ENCODE measurements at regions not wholly inside any gene's neighbourhood (a gene's known extent, or its start where the extent isn't known, plus 50 kb on each side); places are given as distances from the start of the nearest gene placed in this dataset.
"Not testable (repeated sequence)": the region's sequence is repeated elsewhere in the genome, so short reads cannot be mapped to it uniquely, and the experiment has no call there.

GRCh38 chr12:60594035-60594711 is 998.3 kb downstream of the SLC16A7 start:
- no peaks in the 10 kb centered on the region for H3K4me1 Mint-ChIP-seq
- no peak overlapping the region for H3K27ac Mint-ChIP-seq
- no peaks in the 10 kb centered on the region for H3K27me3 Mint-ChIP-seq (ENCODE audit: low read depth)
- H3K36me3 Mint-ChIP-seq (ENCODE audit: low read depth) = no peaks in the 10 kb centered on the region
- no peak for TF ChIP-seq CTCF (IDR thresholded peaks at IDR 0.05; ENCODE audit: unreplicated experiment in 3 of 3)
- no peak overlapping the region for H3K4me3 Mint-ChIP-seq
- no peaks in the 10 kb centered on the region for H3K9me3 Mint-ChIP-seq

- H3K9me3 Mint-ChIP-seq = peaks cover 17% of the 10 kb centered on the region
- H3K27ac Mint-ChIP-seq = no peak overlapping the region
- H3K4me1 Mint-ChIP-seq = no peaks in the 10 kb centered on the region
- no peaks in the 10 kb centered on the region for H3K27me3 Mint-ChIP-seq (ENCODE audit: low read depth)
- no peaks in the 10 kb centered on the region for H3K36me3 Mint-ChIP-seq (ENCODE audit: low read depth)
- TF ChIP-seq CTCF (IDR thresholded peaks at IDR 0.05; ENCODE audit: unreplicated experiment in 3 of 3) = no peak
- H3K4me3 Mint-ChIP-seq = no peak overlapping the region
Measured at GRCh38 chr12:60602601-60603000, 1006.8 kb downstream of the SLC16A7 start.

- H3K4me1 Mint-ChIP-seq; H3K27me3 Mint-ChIP-seq (ENCODE audit: low read depth); H3K36me3 Mint-ChIP-seq (ENCODE audit: low read depth); H3K27ac Mint-ChIP-seq; H3K4me3 Mint-ChIP-seq: not testable (repeated sequence)
- H3K9me3 Mint-ChIP-seq = peaks cover 17% of the 10 kb centered on the region
Measured at GRCh38 chr12:60603475-60603874, 1007.6 kb downstream of the SLC16A7 start.

GRCh38 chr12:60616400-60616799 is 1020.6 kb downstream of the SLC16A7 start:
- H3K9me3 Mint-ChIP-seq = peaks cover 13% of the 10 kb centered on the region
- no peak for TF ChIP-seq CTCF (IDR thresholded peaks at IDR 0.05; ENCODE audit: unreplicated experiment in 3 of 3)
- no peaks in the 10 kb centered on the region for H3K36me3 Mint-ChIP-seq (ENCODE audit: low read depth)

GRCh38 chr12:60630796-60631195 is 1035.0 kb downstream of the SLC16A7 start:
- Mint-ChIP-seq H3K27me3 (ENCODE audit: low read depth) (no peaks in the 10 kb centered on the region), H3K36me3 (ENCODE audit: low read depth) (no peaks in the 10 kb centered on the region), H3K4me3 (no peak overlapping the region), H3K9me3 (no peaks in the 10 kb centered on the region), H3K4me1 (no peaks in the 10 kb centered on the region), H3K27ac (no peak overlapping the region)
- no peak for TF ChIP-seq CTCF (IDR thresholded peaks at IDR 0.05; ENCODE audit: unreplicated experiment in 3 of 3)

More at GRCh38 chr12:60616400-60616799, 1020.6 kb downstream of the SLC16A7 start:
- no peak overlapping the region for H3K4me3 Mint-ChIP-seq
- H3K27me3 Mint-ChIP-seq (ENCODE audit: low read depth) = no peaks in the 10 kb centered on the region
- no peak overlapping the region for H3K27ac Mint-ChIP-seq
- no peaks in the 10 kb centered on the region for H3K4me1 Mint-ChIP-seq

GRCh38 chr12:60644076-60644475 is 1048.2 kb downstream of the SLC16A7 start:
- no peak overlapping the region for H3K27ac Mint-ChIP-seq
- peaks cover 33% of the 10 kb centered on the region for H3K9me3 Mint-ChIP-seq
- H3K4me1 Mint-ChIP-seq = no peaks in the 10 kb centered on the region
- no peaks in the 10 kb centered on the region for H3K27me3 Mint-ChIP-seq (ENCODE audit: low read depth)
- TF ChIP-seq CTCF (IDR thresholded peaks at IDR 0.05; ENCODE audit: unreplicated experiment in 3 of 3) = no peak
- H3K36me3 Mint-ChIP-seq (ENCODE audit: low read depth) = no peaks in the 10 kb centered on the region
- no peak overlapping the region for H3K4me3 Mint-ChIP-seq

Measured in nephron (organoid).